Cerebellar nuclear complex (tissue), 1 donor: ENCODE measurements at regions not wholly inside any gene's neighbourhood (a gene's known extent, or its start where the extent isn't known, plus 50 kb on each side); places are given as distances from the start of the nearest gene placed in this dataset.

Source experiments
- DNase-seq, 2 experiments: peaks; one replicate each; lab custom pipeline; 2025; lab: John Stamatoyannopoulos, UW

- DNase-seq: no peak
Observed at GRCh38 chr5:93163010-93163663, 417.9 kb downstream of the NR2F1-AS1 start.

GRCh38 chr5:93161661-93162654 lies 419.1 kb downstream of the NR2F1-AS1 start:
- DNase-seq: no peak

- no peak for DNase-seq
Observed at GRCh38 chr5:93158841-93159240, 422.2 kb downstream of the NR2F1-AS1 start.

GRCh38 chr5:93156566-93156965 lies 424.5 kb downstream of the NR2F1-AS1 start:
- no peak for DNase-seq

GRCh38 chr5:93154535-93154934 lies 426.5 kb downstream of the NR2F1-AS1 start:
- no peak for DNase-seq

GRCh38 chr5:93153461-93153860 lies 427.6 kb downstream of the NR2F1-AS1 start:
- no peak for DNase-seq

- no peak for DNase-seq
Observed at GRCh38 chr5:93151896-93152295, 429.1 kb downstream of the NR2F1-AS1 start.

GRCh38 chr5:93151121-93151520 lies 429.9 kb downstream of the NR2F1-AS1 start:
- no peak for DNase-seq

- DNase-seq: no peak
Observed at GRCh38 chr5:93150311-93151012, 430.6 kb downstream of the NR2F1-AS1 start.

GRCh38 chr5:93145767-93146166 lies 435.3 kb downstream of the NR2F1-AS1 start:
- no peak for DNase-seq

- DNase-seq: no peak
Observed at GRCh38 chr5:93145019-93145418, 436.0 kb downstream of the NR2F1-AS1 start.

- no peak for DNase-seq
Observed at GRCh38 chr5:93141969-93142368, 439.1 kb downstream of the NR2F1-AS1 start.

GRCh38 chr5:93130624-93131490 lies 450.2 kb downstream of the NR2F1-AS1 start:
- DNase-seq: no peak

GRCh38 chr5:93126634-93127033 lies 454.4 kb downstream of the NR2F1-AS1 start:
- DNase-seq: no peak

- no peak for DNase-seq
Observed at GRCh38 chr5:93123127-93123526, 457.9 kb downstream of the NR2F1-AS1 start.

- no peak for DNase-seq
Observed at GRCh38 chr5:93122446-93122845, 458.6 kb downstream of the NR2F1-AS1 start.

GRCh38 chr5:93120771-93121170 lies 460.2 kb downstream of the NR2F1-AS1 start:
- no peak for DNase-seq

- DNase-seq: no peak
Observed at GRCh38 chr5:93120051-93120450, 461.0 kb downstream of the NR2F1-AS1 start.

- no peak for DNase-seq
Observed at GRCh38 chr5:93117751-93118531, 463.1 kb downstream of the NR2F1-AS1 start.

GRCh38 chr5:93107805-93108520 lies 473.1 kb downstream of the NR2F1-AS1 start:
- no peak for DNase-seq
